BLaER1 (cell line): ENCODE measurements at regions not wholly inside any gene's neighbourhood (a gene's known extent, or its start where the extent isn't known, plus 50 kb on each side); places are given as distances from the start of the nearest gene placed in this dataset.

Experiments used
- H3K27ac ChIP-seq: shearing (Covaris generic); formaldehyde crosslinking; 2 replicates; pipeline ENCODE4 v1.8.1; 2022
- H3K27me3 ChIP-seq: shearing (Covaris generic); formaldehyde crosslinking; 2 replicates; pipeline ENCODE4 v1.8.1; 2022
- H3K36me3 ChIP-seq: shearing (Covaris generic); formaldehyde crosslinking; 2 replicates; pipeline ENCODE4 v1.8.1; 2022
- H3K4me1 ChIP-seq: shearing (Covaris generic); formaldehyde crosslinking; 2 replicates; pipeline ENCODE4 v1.8.1; 2022
- H3K4me2 ChIP-seq: shearing (Covaris generic); formaldehyde crosslinking; 2 replicates; pipeline ENCODE4 v1.8.1; 2022
- H3K4me3 ChIP-seq: shearing (Covaris generic); formaldehyde crosslinking; 2 replicates; pipeline ENCODE4 v1.8.1; 2022
- H3K9ac ChIP-seq: shearing (Covaris generic); formaldehyde crosslinking; 2 replicates; pipeline ENCODE4 v1.8.1; 2022
- H3K9me3 ChIP-seq: shearing (Covaris generic); formaldehyde crosslinking; 2 replicates; pipeline ENCODE4 v1.8.1; 2022
- H4K20me1 ChIP-seq: shearing (Covaris generic); formaldehyde crosslinking; 2 replicates; pipeline ENCODE4 v1.8.1; 2022
- Cebpa-rat ChIP-seq: shearing (Covaris generic); IDR thresholded peaks from 2 replicates; pipeline ENCODE4 v1.8.1; 2022

DNA sequence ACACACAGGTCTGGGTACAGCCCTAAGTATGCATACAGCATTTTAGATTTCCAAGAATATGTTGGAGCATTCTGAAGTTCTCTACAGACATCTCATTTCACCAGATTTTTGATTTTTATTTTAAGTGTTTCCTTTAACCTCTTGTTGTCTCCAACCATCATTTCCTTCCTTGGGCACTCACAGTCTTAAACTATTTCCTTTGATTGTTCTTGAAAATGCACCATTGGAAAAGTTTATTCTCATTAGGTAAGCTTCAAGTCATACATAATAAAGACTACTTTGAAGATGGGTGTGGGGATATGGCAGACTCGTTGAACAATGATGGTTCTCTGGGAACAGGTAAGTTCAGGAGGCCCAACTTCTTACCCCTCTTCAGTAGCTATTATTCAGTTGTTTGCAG lies 1174.6 kb downstream of the CDH12 start:
- Histone ChIP-seq H3K9ac (no peak overlapping the region), H3K27ac (no peak overlapping the region), H3K9me3 (no peaks in the 10 kb centered on the region), H3K4me3 (no peak overlapping the region), H3K4me2 (no peak overlapping the region), H4K20me1 (no peaks in the 10 kb centered on the region), H3K36me3 (no peaks in the 10 kb centered on the region), H3K27me3 (no peaks in the 10 kb centered on the region), H3K4me1 (no peaks in the 10 kb centered on the region)
- no peak for TF ChIP-seq Cebpa-rat

DNA sequence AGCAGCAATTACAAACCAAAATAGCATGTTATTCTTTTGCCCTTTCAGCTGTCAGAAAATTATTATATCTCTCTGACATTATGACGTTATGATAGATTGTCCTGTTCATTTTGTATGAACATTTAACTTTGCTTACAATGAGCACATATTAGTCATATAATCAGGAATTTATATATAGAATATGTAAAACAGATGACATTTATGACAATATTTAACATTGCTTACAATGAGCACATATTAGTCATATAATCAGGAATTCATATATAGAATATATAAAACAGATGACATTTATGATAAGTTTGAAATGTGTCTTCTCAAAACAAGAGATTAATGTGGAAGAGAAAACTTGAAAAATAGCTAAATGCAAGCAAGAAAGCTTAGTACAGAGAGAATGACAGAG lies 1180.2 kb downstream of the CDH12 start:
- H3K4me3 ChIP-seq, result no peak overlapping the region
- no peaks in the 10 kb centered on the region for H3K27me3 ChIP-seq
- no peaks in the 10 kb centered on the region for H4K20me1 ChIP-seq
- H3K27ac ChIP-seq, result no peak overlapping the region
- no peak for TF ChIP-seq Cebpa-rat
- H3K4me1 ChIP-seq, result no peaks in the 10 kb centered on the region
- H3K9me3 ChIP-seq, result no peaks in the 10 kb centered on the region
- H3K9ac ChIP-seq, result no peak overlapping the region
- no peak overlapping the region for H3K4me2 ChIP-seq
- H3K36me3 ChIP-seq, result no peaks in the 10 kb centered on the region

- Histone ChIP-seq H3K36me3 (no peaks in the 10 kb centered on the region), H3K27ac (no peak overlapping the region), H3K27me3 (no peaks in the 10 kb centered on the region), H3K4me3 (no peak overlapping the region), H3K4me1 (no peaks in the 10 kb centered on the region), H3K4me2 (no peak overlapping the region), H3K9me3 (no peaks in the 10 kb centered on the region), H4K20me1 (no peaks in the 10 kb centered on the region), H3K9ac (no peak overlapping the region)
- TF ChIP-seq Cebpa-rat, result no peak
Observed at GRCh38 chr5:21672360-21672759, 1180.8 kb downstream of the CDH12 start.

- Histone ChIP-seq H3K27me3 (no peaks in the 10 kb centered on the region), H3K9ac (no peak overlapping the region), H3K36me3 (no peaks in the 10 kb centered on the region), H4K20me1 (no peaks in the 10 kb centered on the region), H3K4me1 (no peaks in the 10 kb centered on the region), H3K27ac (no peak overlapping the region), H3K4me2 (no peak overlapping the region), H3K9me3 (peaks cover 5% of the 10 kb centered on the region), H3K4me3 (no peak overlapping the region)
- no peak for TF ChIP-seq Cebpa-rat
Observed at GRCh38 chr5:21665524-21665923, 1187.6 kb downstream of the CDH12 start.

DNA sequence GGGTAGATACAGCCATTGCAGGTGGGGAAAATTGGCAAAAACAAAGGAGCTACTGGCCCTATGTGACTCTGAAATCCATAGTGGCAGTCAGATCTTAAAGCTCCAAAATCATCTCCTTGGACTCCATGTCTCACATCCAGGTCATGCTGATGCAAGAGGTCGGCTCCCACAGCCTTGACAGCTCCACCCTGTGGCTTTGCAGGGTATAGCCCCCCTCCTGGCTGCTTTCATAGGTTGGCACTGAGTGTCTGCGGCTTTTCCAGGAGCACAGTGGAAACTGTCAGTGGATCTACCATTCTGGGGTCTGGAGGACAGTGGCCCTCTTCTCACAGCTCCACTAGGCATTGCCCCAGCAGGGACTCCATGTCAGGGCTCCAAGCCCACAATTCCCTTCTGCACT lies 1190.1 kb downstream of the CDH12 start:
- Histone ChIP-seq H3K27me3 (no peaks in the 10 kb centered on the region), H3K36me3 (no peaks in the 10 kb centered on the region), H3K4me3 (no peak overlapping the region), H3K27ac (no peak overlapping the region), H3K4me2 (no peak overlapping the region), H4K20me1 (no peaks in the 10 kb centered on the region), H3K9me3 (peaks cover 5% of the 10 kb centered on the region), H3K9ac (no peak overlapping the region), H3K4me1 (no peaks in the 10 kb centered on the region)
- no peak for TF ChIP-seq Cebpa-rat

- H3K27me3 ChIP-seq, result no peaks in the 10 kb centered on the region
- peaks cover 5% of the 10 kb centered on the region for H3K9me3 ChIP-seq
- H4K20me1 ChIP-seq, result no peaks in the 10 kb centered on the region
- no peak overlapping the region for H3K9ac ChIP-seq
- H3K4me3 ChIP-seq, result no peak overlapping the region
- no peaks in the 10 kb centered on the region for H3K36me3 ChIP-seq
- no peak overlapping the region for H3K27ac ChIP-seq
- no peak overlapping the region for H3K4me2 ChIP-seq
- no peak for TF ChIP-seq Cebpa-rat
- no peaks in the 10 kb centered on the region for H3K4me1 ChIP-seq
Observed at GRCh38 chr5:21661184-21661583, 1192.0 kb downstream of the CDH12 start.

- no peak overlapping the region for H3K9ac ChIP-seq
- H3K36me3 ChIP-seq, result no peaks in the 10 kb centered on the region
- no peaks in the 10 kb centered on the region for H4K20me1 ChIP-seq
- no peaks in the 10 kb centered on the region for H3K4me1 ChIP-seq
- H3K9me3 ChIP-seq, result no peaks in the 10 kb centered on the region
- H3K27ac ChIP-seq, result no peak overlapping the region
- no peak overlapping the region for H3K4me2 ChIP-seq
- H3K27me3 ChIP-seq, result no peaks in the 10 kb centered on the region
- TF ChIP-seq Cebpa-rat, result no peak
- H3K4me3 ChIP-seq, result no peak overlapping the region
Observed at GRCh38 chr5:21654556-21654955, 1198.6 kb downstream of the CDH12 start.

- Histone ChIP-seq H3K4me2 (no peak overlapping the region), H3K9me3 (no peaks in the 10 kb centered on the region), H4K20me1 (no peaks in the 10 kb centered on the region), H3K27ac (no peak overlapping the region), H3K4me1 (no peaks in the 10 kb centered on the region), H3K4me3 (no peak overlapping the region), H3K36me3 (no peaks in the 10 kb centered on the region), H3K27me3 (no peaks in the 10 kb centered on the region), H3K9ac (no peak overlapping the region)
- no peak for TF ChIP-seq Cebpa-rat
Observed at GRCh38 chr5:21649969-21650368, 1203.2 kb downstream of the CDH12 start.

DNA sequence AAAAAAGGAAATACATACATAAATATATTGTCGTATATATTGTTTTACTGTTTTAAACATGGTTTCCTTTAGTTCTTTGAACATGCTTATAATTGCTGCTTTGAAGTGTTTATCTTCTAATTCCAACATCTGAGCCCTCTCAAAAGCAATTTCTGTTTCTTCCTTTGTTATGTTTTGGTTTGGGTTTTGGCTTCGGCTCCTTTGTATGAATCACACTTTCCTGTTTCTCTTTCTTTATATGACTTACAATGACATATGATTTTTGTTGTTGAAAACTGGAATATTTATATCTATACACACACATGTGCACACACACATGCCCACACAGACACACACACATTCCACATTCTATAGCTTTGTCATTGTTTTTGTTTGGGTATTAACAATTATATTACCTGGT lies 1206.7 kb downstream of the CDH12 start:
- Histone ChIP-seq H3K9me3 (no peaks in the 10 kb centered on the region), H4K20me1 (no peaks in the 10 kb centered on the region), H3K9ac (no peak overlapping the region), H3K4me2 (no peak overlapping the region), H3K27me3 (no peaks in the 10 kb centered on the region), H3K4me1 (no peaks in the 10 kb centered on the region), H3K27ac (no peak overlapping the region), H3K4me3 (no peak overlapping the region), H3K36me3 (no peaks in the 10 kb centered on the region)
- TF ChIP-seq Cebpa-rat, result no peak

DNA sequence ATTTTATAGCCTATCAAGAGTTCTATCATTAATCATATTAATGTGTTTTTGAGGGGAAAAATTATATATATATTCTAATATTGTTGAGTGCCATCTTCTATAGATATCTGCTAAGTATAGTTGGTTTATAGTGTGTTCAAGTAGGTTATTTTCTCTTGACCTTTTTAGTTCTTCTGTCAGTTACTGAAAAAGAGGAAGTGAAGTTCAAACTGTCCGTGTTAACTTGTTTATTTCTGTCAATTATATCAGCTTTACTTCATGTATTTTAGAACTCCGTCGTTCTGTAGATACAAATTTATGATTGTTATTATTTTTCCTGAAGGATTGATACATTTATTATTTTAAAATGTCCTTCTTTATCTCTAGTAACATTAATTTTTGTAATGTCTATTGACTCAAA lies 1209.1 kb downstream of the CDH12 start:
- Histone ChIP-seq H4K20me1 (no peaks in the 10 kb centered on the region), H3K36me3 (no peaks in the 10 kb centered on the region), H3K27me3 (no peaks in the 10 kb centered on the region), H3K4me3 (no peak overlapping the region), H3K9me3 (no peaks in the 10 kb centered on the region), H3K4me1 (no peaks in the 10 kb centered on the region), H3K4me2 (no peak overlapping the region), H3K27ac (no peak overlapping the region), H3K9ac (no peak overlapping the region)
- no peak for TF ChIP-seq Cebpa-rat

DNA sequence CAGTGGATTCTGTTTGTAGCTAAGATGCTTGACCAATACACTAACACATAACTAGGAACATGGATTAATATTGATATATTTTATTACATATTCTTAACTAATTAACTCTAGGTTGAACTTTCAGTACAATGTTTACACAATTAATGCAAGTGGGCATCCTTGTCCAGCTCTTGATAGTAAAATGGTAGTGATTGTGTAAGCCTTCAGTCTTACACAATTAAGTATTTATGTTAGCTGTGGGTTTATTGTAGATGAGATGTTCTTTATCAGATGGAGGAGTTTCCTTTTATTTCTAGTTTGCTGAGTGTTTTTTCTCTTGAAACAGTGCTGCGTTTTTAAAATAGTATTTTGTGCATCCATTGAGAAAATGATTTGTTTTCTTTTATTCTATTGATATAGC lies 1210.8 kb downstream of the CDH12 start:
- no peak overlapping the region for H3K9ac ChIP-seq
- no peaks in the 10 kb centered on the region for H3K4me1 ChIP-seq
- no peak for TF ChIP-seq Cebpa-rat
- H3K9me3 ChIP-seq, result no peaks in the 10 kb centered on the region
- no peak overlapping the region for H3K27ac ChIP-seq
- no peak overlapping the region for H3K4me3 ChIP-seq
- H3K36me3 ChIP-seq, result no peaks in the 10 kb centered on the region
- no peak overlapping the region for H3K4me2 ChIP-seq
- H3K27me3 ChIP-seq, result no peaks in the 10 kb centered on the region
- no peaks in the 10 kb centered on the region for H4K20me1 ChIP-seq
